Keratinocyte (primary cell): ENCODE measurements at regions not wholly inside any gene's neighbourhood (a gene's known extent, or its start where the extent isn't known, plus 50 kb on each side); places are given as distances from the start of the nearest gene placed in this dataset.

ENCODE experiments used
- DNase-seq: peaks from one replicate; pipeline ENCODE4 v3.0.0-alpha.2; 2011; ENCODE audit warnings: low read depth, missing footprints, low spot score
- FAIRE-seq: peaks from 2 replicates; lab custom pipeline; 2011; peaks lifted over from hg19 to GRCh38; lab: Jason Lieb, UNC
- H2AFZ ChIP-seq: 2 replicates; pipeline ENCODE4 v1.6.0; 2012; ENCODE audit warnings: low read length, control low read depth, inconsistent platforms; ENCODE audit not compliant: control insufficient read depth
- H3K27ac ChIP-seq: 2 replicates; pipeline ENCODE4 v1.5.1; 2011; ENCODE audit warnings: low read length; ENCODE audit not compliant: control insufficient read depth, insufficient read depth
- H3K27me3 ChIP-seq: 3 replicates; pipeline ENCODE4 v1.6.0; 2011; ENCODE audit warnings: low read length; ENCODE audit not compliant: control insufficient read depth, insufficient read depth; ENCODE audit errors: extremely low read depth
- H3K36me3 ChIP-seq, 2 experiments: 2 replicates in 1 of 2; 3 replicates in 1 of 2; pipeline ENCODE4 v1.5.1; 2011; ENCODE audit warnings: low read length in 2 of 2, mild to moderate bottlenecking in 1 of 2; ENCODE audit not compliant: control insufficient read depth in 2 of 2, insufficient read depth in 2 of 2; ENCODE audit errors: extremely low read depth in 1 of 2
- H3K4me1 ChIP-seq: 3 replicates; pipeline ENCODE4 v1.5.1; 2011; ENCODE audit warnings: low read length; ENCODE audit not compliant: control insufficient read depth, insufficient read depth; ENCODE audit errors: extremely low read depth
- H3K4me2 ChIP-seq: 3 replicates; pipeline ENCODE4 v1.6.0; 2011; ENCODE audit warnings: low read depth, low read length; ENCODE audit not compliant: control insufficient read depth, insufficient read depth; ENCODE audit errors: extremely low read depth
- H3K4me3 ChIP-seq, 3 experiments: fragments of 200-600 bp in 1 of 3; sonication (generic) in 1 of 3; 2 replicates in 2 of 3; 3 replicates in 1 of 3; pipeline ENCODE4 v1.5.1; 2011 to 2016; ENCODE audit warnings: low read length in 3 of 3, mild to moderate bottlenecking in 3 of 3, control low read depth in 2 of 3, inconsistent platforms in 1 of 3, low read depth in 1 of 3, mixed read lengths in 1 of 3, mixed run types in 1 of 3, moderate library complexity in 1 of 3; ENCODE audit not compliant: control insufficient read depth in 2 of 3, insufficient read depth in 2 of 3; ENCODE audit errors: extremely low read depth in 1 of 3
- H3K79me2 ChIP-seq: 2 replicates; pipeline ENCODE4 v1.6.0; 2012; ENCODE audit warnings: low read length; ENCODE audit not compliant: control insufficient read depth, insufficient read depth
- H3K9ac ChIP-seq: 3 replicates; pipeline ENCODE4 v1.6.0; 2011; ENCODE audit warnings: low read length; ENCODE audit not compliant: control insufficient read depth, insufficient read depth; ENCODE audit errors: extremely low read depth
- H3K9me1 ChIP-seq: 3 replicates; pipeline ENCODE4 v1.6.0; 2011; ENCODE audit warnings: low read length; ENCODE audit not compliant: control insufficient read depth, insufficient read depth; ENCODE audit errors: extremely low read depth
- H3K9me3 ChIP-seq: 2 replicates; pipeline ENCODE4 v1.5.1; 2012; ENCODE audit warnings: low read depth, low read length; ENCODE audit not compliant: control insufficient read depth
- H4K20me1 ChIP-seq: 3 replicates; pipeline ENCODE4 v1.6.0; 2011; ENCODE audit warnings: low read length; ENCODE audit not compliant: control insufficient read depth, insufficient read depth; ENCODE audit errors: extremely low read depth
- EZH2 ChIP-seq: IDR thresholded peaks from one replicate; pipeline ENCODE4 v1.6.1; 2012; ENCODE audit warnings: inconsistent platforms, mild to moderate bottlenecking, low read length, moderate library complexity
- dilution Hi-C: fragments of 300-500 bp; cut with MboI; formaldehyde crosslinking; loops from one replicate; pipeline ENCODE4 v1.7.0; 2020; ENCODE audit warnings: low sequenced_read_pairs; ENCODE audit not compliant: extremely low pct_ligation_motif_present
- small RNA-seq, 3 experiments: library from RNA; depleted of rRNA; stranded (forward); fragments of <200 nt; gene quantifications; one replicate each; pipeline ENCODE3, GENCODE V24; 2012; ENCODE audit warnings: low read depth in 3 of 3, low replicate concordance in 1 of 3; ENCODE audit not compliant: insufficient read length in 3 of 3
- TF ChIP-seq, protein P1 (sequence below), 3 experiments: IDR thresholded peaks in 1 of 3; conservative IDR thresholded peaks in 1 of 3; optimal IDR thresholded peaks in 1 of 3; 2 replicates in 2 of 3; 3 replicates in 1 of 3; pipeline versions ENCODE3 to v1.5.1; 2011; ENCODE audit warnings: low read length in 3 of 3, mild to moderate bottlenecking in 3 of 3, moderate library complexity in 2 of 3, control low read depth in 1 of 3, inconsistent platforms in 1 of 3; ENCODE audit not compliant: insufficient read depth in 2 of 3; ENCODE audit errors: extremely low read depth in 1 of 3

DNA sequence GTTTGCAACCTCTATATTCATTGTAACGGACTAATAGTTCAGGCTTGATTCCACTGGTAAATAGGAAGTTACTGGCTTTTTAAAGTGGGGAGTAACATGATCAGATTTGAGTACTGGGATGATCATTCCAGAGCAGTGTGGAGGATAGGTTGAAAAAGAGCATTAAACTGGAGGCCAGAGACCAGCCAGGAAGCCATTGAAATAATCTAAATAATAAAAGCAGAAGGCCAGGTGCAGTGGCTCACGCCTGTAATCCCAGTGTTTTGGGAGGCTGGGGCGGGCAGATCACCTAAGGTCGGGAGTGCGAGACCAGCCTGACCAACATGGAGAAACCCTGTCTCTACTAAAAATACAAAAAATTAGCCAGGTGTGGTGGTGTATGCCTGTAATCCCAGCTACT is 56.0 kb upstream of the MSX2 start:
- Histone ChIP-seq H3K9me1 (no peaks in the 10 kb centered on the region), H3K4me3 (no peak overlapping the region), H3K4me2 (no peak overlapping the region), H3K9me3 (no peaks in the 10 kb centered on the region), H2AFZ (no peak overlapping the region), H4K20me1 (no peaks in the 10 kb centered on the region), H3K9ac (no peak overlapping the region), H3K27me3 (no peaks in the 10 kb centered on the region), H3K79me2 (no peaks in the 10 kb centered on the region), H3K4me1 (no peaks in the 10 kb centered on the region), H3K36me3 (no peaks in the 10 kb centered on the region), H3K27ac (no peak overlapping the region)
- dilution Hi-C loops = no loop called here
- TF ChIP-seq, protein P1, sequence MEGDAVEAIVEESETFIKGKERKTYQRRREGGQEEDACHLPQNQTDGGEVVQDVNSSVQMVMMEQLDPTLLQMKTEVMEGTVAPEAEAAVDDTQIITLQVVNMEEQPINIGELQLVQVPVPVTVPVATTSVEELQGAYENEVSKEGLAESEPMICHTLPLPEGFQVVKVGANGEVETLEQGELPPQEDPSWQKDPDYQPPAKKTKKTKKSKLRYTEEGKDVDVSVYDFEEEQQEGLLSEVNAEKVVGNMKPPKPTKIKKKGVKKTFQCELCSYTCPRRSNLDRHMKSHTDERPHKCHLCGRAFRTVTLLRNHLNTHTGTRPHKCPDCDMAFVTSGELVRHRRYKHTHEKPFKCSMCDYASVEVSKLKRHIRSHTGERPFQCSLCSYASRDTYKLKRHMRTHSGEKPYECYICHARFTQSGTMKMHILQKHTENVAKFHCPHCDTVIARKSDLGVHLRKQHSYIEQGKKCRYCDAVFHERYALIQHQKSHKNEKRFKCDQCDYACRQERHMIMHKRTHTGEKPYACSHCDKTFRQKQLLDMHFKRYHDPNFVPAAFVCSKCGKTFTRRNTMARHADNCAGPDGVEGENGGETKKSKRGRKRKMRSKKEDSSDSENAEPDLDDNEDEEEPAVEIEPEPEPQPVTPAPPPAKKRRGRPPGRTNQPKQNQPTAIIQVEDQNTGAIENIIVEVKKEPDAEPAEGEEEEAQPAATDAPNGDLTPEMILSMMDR (optimal IDR thresholded peaks at IDR 0.05 in 1 of 3, IDR thresholded peaks at IDR 0.05 in 1 of 3, conservative IDR thresholded peaks at IDR 0.05 in 1 of 3; ENCODE audit: extremely low read depth in 1 of 3, insufficient read depth in 2 of 3, low read length in 3 of 3) = no peak
- TF ChIP-seq EZH2 = no peak
- DNase-seq (no peak), FAIRE-seq (no peak)

Small RNAs in the stretch of these regions (small RNA-seq; reads per million reads assigned to genes)
- gene HIGD1AP3 (0 reads per million in 3 experiments), gene SUMO2P6 (0 reads per million in 3 experiments)
